Panc1 (cell line): ENCODE measurements at regions not wholly inside any gene's neighbourhood (a gene's known extent, or its start where the extent isn't known, plus 50 kb on each side); places are given as distances from the start of the nearest gene placed in this dataset.

Source experiments
- ATAC-seq: fragments of 200-7000 bp; cut with Tn5 transposase; 2 replicates; pipeline ENCODE4 v1.9.1; 2020; ENCODE audit warnings: mild to moderate bottlenecking, moderate library complexity
- BruUV-seq: library from RNA; stranded (reverse); fragments of 400-500 nt; replicated peaks from 2 replicates; lab custom pipeline; 2021; lab: Mats Ljungman, UMichigan
- CTCF ChIA-PET: fragments of 300-600 bp; sonication (Branson Sonifier 250); formaldehyde crosslinking; loops from one replicate; lab custom pipeline; 2022; ENCODE audit warnings: antibody characterized with exemption; lab: Charles Lee
- POLR2A ChIA-PET: fragments of 300-600 bp; sonication (Branson Sonifier 250); formaldehyde crosslinking; loops from one replicate; lab custom pipeline; 2022; ENCODE audit warnings: antibody characterized with exemption; lab: Charles Lee
- DNase-seq: peaks from one replicate; pipeline ENCODE4 v3.0.0-alpha.2; 2010; ENCODE audit warnings: low read depth, low spot score
- H3K27ac ChIP-seq: 2 replicates; pipeline ENCODE4 v1.5.1; 2011; ENCODE audit warnings: mild to moderate bottlenecking, low read length, inconsistent platforms
- H3K27me3 ChIP-seq: fragments of 200-500 bp; sonication (Bioruptor generic); 2 replicates; pipeline ENCODE4 v1.6.0; 2014; ENCODE audit warnings: low read length, inconsistent platforms; ENCODE audit not compliant: control insufficient read depth, insufficient read depth
- H3K36me3 ChIP-seq: fragments of 200-500 bp; sonication (Bioruptor generic); 2 replicates; pipeline ENCODE4 v1.5.1; 2014; ENCODE audit warnings: inconsistent platforms, mild to moderate bottlenecking, low read length, moderate library complexity; ENCODE audit not compliant: control insufficient read depth, insufficient read depth
- H3K4me1 ChIP-seq: 2 replicates; pipeline ENCODE4 v1.5.1; 2011; ENCODE audit warnings: inconsistent platforms, mild to moderate bottlenecking, low read length, moderate library complexity; ENCODE audit not compliant: control insufficient read depth, insufficient read depth
- H3K4me3 ChIP-seq, 2 experiments: 2 replicates each; pipeline ENCODE4 v1.5.1; 2011 to 2012; ENCODE audit warnings: low read depth in 2 of 2, low read length in 2 of 2, mild to moderate bottlenecking in 2 of 2, inconsistent platforms in 1 of 2, moderate library complexity in 1 of 2
- H3K9me3 ChIP-seq: fragments of 200-500 bp; sonication (Bioruptor generic); 2 replicates; pipeline ENCODE4 v1.5.1; 2014; ENCODE audit warnings: low read depth, mild to moderate bottlenecking, inconsistent platforms, low read length, moderate library complexity; ENCODE audit not compliant: control insufficient read depth, insufficient read depth
- POLR2AphosphoS5 ChIP-seq: IDR thresholded peaks from 2 replicates; pipeline ENCODE4 v1.6.1; 2012; ENCODE audit warnings: mild to moderate bottlenecking, low read depth, low read length, moderate library complexity
- SIN3A ChIP-seq: IDR thresholded peaks from 2 replicates; pipeline ENCODE4 v1.6.1; 2012; ENCODE audit warnings: low read depth, mild to moderate bottlenecking, low read length, moderate library complexity, borderline replicate concordance; ENCODE audit not compliant: insufficient read depth
- TCF7L2 ChIP-seq: IDR thresholded peaks from 2 replicates; pipeline ENCODE4 v1.6.1; 2011; ENCODE audit warnings: mild to moderate bottlenecking, low read depth, low read length, inconsistent platforms
- in situ Hi-C: cut with HindIII; loops from 2 replicates; pipeline ENCODE4 v1.10.0; 2016; ENCODE audit warnings: low sequenced_read_pairs, low pct_unique_long_range_greater_than_20kb
- intact Hi-C: fragments of 100-400 bp; cut with micrococcal nuclease; formaldehyde crosslinking; loops from one replicate; pipeline ENCODE4 v1.10.0; 2022; ENCODE audit not compliant: unreplicated experiment
- TF ChIP-seq, protein P1 (sequence below): fragments of 450-650 bp; IDR thresholded peaks from 2 replicates; pipeline ENCODE4 v1.5.1; 2017; ENCODE audit warnings: mild to moderate bottlenecking
- TF ChIP-seq, protein P2 (sequence below), 2 experiments: IDR thresholded peaks; 2 replicates each; pipeline ENCODE4 v1.6.1; 2011 to 2012; ENCODE audit warnings: low read depth in 2 of 2, control low read depth in 1 of 2, low read length in 1 of 2, mild to moderate bottlenecking in 1 of 2, moderate library complexity in 1 of 2; ENCODE audit not compliant: insufficient read depth in 1 of 2

GRCh38 chr5:81904861-81905260 lies 67.0 kb upstream of the ATG10 start:
- Histone ChIP-seq H3K9me3 (no peaks in the 10 kb centered on the region), H3K4me1 (no peaks in the 10 kb centered on the region), H3K36me3 (no peaks in the 10 kb centered on the region), H3K27me3 (no peaks in the 10 kb centered on the region), H3K27ac (no peak overlapping the region), H3K4me3 (no peak overlapping the region)
- DNase-seq (no peak), ATAC-seq (no peak)
- CTCF ChIA-PET: no interaction called here
- POLR2A ChIA-PET: interaction anchor here (0.7 kb wide), 1 partner anchor 196 kb away, joined by 6 read pairs; no protein-coding TSS in a partner anchor
- intact Hi-C loops: no loop called here
- in situ Hi-C loops: no loop called here
- no TSS peak for BruUV-seq
- TF ChIP-seq POLR2AphosphoS5 (no peak), TCF7L2 (no peak), SIN3A (no peak)
- TF ChIP-seq, protein P1, sequence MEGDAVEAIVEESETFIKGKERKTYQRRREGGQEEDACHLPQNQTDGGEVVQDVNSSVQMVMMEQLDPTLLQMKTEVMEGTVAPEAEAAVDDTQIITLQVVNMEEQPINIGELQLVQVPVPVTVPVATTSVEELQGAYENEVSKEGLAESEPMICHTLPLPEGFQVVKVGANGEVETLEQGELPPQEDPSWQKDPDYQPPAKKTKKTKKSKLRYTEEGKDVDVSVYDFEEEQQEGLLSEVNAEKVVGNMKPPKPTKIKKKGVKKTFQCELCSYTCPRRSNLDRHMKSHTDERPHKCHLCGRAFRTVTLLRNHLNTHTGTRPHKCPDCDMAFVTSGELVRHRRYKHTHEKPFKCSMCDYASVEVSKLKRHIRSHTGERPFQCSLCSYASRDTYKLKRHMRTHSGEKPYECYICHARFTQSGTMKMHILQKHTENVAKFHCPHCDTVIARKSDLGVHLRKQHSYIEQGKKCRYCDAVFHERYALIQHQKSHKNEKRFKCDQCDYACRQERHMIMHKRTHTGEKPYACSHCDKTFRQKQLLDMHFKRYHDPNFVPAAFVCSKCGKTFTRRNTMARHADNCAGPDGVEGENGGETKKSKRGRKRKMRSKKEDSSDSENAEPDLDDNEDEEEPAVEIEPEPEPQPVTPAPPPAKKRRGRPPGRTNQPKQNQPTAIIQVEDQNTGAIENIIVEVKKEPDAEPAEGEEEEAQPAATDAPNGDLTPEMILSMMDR: no peak
- TF ChIP-seq, protein P2, sequence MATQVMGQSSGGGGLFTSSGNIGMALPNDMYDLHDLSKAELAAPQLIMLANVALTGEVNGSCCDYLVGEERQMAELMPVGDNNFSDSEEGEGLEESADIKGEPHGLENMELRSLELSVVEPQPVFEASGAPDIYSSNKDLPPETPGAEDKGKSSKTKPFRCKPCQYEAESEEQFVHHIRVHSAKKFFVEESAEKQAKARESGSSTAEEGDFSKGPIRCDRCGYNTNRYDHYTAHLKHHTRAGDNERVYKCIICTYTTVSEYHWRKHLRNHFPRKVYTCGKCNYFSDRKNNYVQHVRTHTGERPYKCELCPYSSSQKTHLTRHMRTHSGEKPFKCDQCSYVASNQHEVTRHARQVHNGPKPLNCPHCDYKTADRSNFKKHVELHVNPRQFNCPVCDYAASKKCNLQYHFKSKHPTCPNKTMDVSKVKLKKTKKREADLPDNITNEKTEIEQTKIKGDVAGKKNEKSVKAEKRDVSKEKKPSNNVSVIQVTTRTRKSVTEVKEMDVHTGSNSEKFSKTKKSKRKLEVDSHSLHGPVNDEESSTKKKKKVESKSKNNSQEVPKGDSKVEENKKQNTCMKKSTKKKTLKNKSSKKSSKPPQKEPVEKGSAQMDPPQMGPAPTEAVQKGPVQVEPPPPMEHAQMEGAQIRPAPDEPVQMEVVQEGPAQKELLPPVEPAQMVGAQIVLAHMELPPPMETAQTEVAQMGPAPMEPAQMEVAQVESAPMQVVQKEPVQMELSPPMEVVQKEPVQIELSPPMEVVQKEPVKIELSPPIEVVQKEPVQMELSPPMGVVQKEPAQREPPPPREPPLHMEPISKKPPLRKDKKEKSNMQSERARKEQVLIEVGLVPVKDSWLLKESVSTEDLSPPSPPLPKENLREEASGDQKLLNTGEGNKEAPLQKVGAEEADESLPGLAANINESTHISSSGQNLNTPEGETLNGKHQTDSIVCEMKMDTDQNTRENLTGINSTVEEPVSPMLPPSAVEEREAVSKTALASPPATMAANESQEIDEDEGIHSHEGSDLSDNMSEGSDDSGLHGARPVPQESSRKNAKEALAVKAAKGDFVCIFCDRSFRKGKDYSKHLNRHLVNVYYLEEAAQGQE (IDR thresholded peaks at IDR 0.05; ENCODE audit: insufficient read depth in 1 of 2, low read depth in 2 of 2, low read length in 1 of 2): no peak

DNA sequence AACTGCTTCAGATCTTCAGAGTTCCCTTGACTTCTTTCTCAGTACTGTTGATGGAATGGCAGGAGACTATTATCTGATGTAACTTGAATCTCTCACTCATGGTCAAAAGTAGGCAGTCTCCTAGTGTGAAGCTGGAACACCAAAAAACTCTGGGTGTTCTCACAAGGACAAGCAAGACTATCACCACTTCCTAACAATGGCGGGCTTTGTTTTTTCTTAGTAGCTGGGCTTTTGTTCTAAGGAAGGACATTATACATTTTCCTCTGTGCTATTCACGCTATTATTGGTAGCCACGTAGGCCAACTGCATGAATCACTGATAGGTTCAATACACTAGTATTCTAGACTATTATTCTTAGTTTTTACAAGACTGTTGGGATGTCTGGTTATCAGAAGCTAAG lies 67.7 kb upstream of the ATG10 start:
- DNase-seq: no peak
- TF ChIP-seq SIN3A: no peak
- TF ChIP-seq, protein P2 (IDR thresholded peaks at IDR 0.05; ENCODE audit: insufficient read depth in 1 of 2, low read depth in 2 of 2, low read length in 1 of 2): no peak
- TF ChIP-seq, protein P1: no peak
- TF ChIP-seq POLR2AphosphoS5: no peak
- no peak for TF ChIP-seq TCF7L2

More for the DNA sequence above, 67.7 kb upstream of the ATG10 start:
- POLR2A ChIA-PET: no interaction called here
- H3K4me3 ChIP-seq: no peak overlapping the region
- BruUV-seq: no TSS peak
- no peak overlapping the region for H3K27ac ChIP-seq
- in situ Hi-C loops (no loop called here), intact Hi-C loops (no loop called here)
- H3K27me3 ChIP-seq: no peaks in the 10 kb centered on the region
- ATAC-seq: no peak
- CTCF ChIA-PET: no interaction called here
- H3K9me3 ChIP-seq: no peaks in the 10 kb centered on the region
- no peaks in the 10 kb centered on the region for H3K4me1 ChIP-seq
- no peaks in the 10 kb centered on the region for H3K36me3 ChIP-seq
